GM19463 (cell line): ENCODE measurements at regions not wholly inside any gene's neighbourhood (a gene's known extent, or its start where the extent isn't known, plus 50 kb on each side); places are given as distances from the start of the nearest gene placed in this dataset.
"Not testable (repeated sequence)": the region's sequence is repeated elsewhere in the genome, so short reads cannot be mapped to it uniquely, and the experiment has no call there.

Experiments
- ATAC-seq: cut with Tn5 transposase; IDR thresholded peaks from one replicate; pipeline ENCODE4 v1.9.1; 2021; ENCODE audit warnings: mild to moderate bottlenecking, moderate library complexity; ENCODE audit not compliant: unreplicated experiment

GRCh38 chr4:84231539-84232055 is 267.5 kb downstream of the NKX6-1 start:
- no peak for ATAC-seq

GRCh38 chr4:84224522-84224921 is 274.6 kb downstream of the NKX6-1 start:
- no peak for ATAC-seq

GRCh38 chr4:84221704-84222103 is 277.4 kb downstream of the NKX6-1 start:
- no peak for ATAC-seq

GRCh38 chr4:84220990-84221389 is 278.1 kb downstream of the NKX6-1 start:
- peak; percentile 82 for ATAC-seq

GRCh38 chr4:84219656-84220055 is 279.4 kb downstream of the NKX6-1 start:
- no peak for ATAC-seq

GRCh38 chr4:84218031-84218430 is 281.1 kb downstream of the NKX6-1 start:
- ATAC-seq, result no peak

- no peak for ATAC-seq
These were observed 283.9 kb downstream of the NKX6-1 start for GRCh38 chr4:84215217-84215616.

GRCh38 chr4:84206226-84206625 is 292.9 kb downstream of the NKX6-1 start:
- ATAC-seq, result not testable (repeated sequence)

GRCh38 chr4:84189144-84189543 is 309.9 kb downstream of the NKX6-1 start:
- ATAC-seq, result no peak

- no peak for ATAC-seq
These were observed 319.7 kb downstream of the NKX6-1 start for GRCh38 chr4:84179409-84179808.

GRCh38 chr4:84177831-84178542 is 321.1 kb downstream of the NKX6-1 start:
- ATAC-seq, result no peak

- no peak for ATAC-seq
These were observed 323.1 kb downstream of the NKX6-1 start for GRCh38 chr4:84176016-84176415.

- ATAC-seq, result no peak
These were observed 327.2 kb downstream of the NKX6-1 start for GRCh38 chr4:84171871-84172270.

GRCh38 chr4:84167564-84167963 is 331.5 kb downstream of the NKX6-1 start:
- ATAC-seq, result no peak

- ATAC-seq, result no peak
These were observed 332.0 kb downstream of the NKX6-1 start for GRCh38 chr4:84167093-84167492.

- ATAC-seq, result no peak
These were observed 332.6 kb downstream of the NKX6-1 start for GRCh38 chr4:84166486-84166885.

- ATAC-seq, result no peak
These were observed 334.9 kb downstream of the NKX6-1 start for GRCh38 chr4:84164201-84164600.

- ATAC-seq, result peak; percentile 80
These were observed 339.3 kb downstream of the NKX6-1 start for GRCh38 chr4:84159762-84160161.

GRCh38 chr4:84158670-84159069 is 340.4 kb downstream of the NKX6-1 start:
- ATAC-seq, result no peak

GRCh38 chr4:84151574-84151973 is 347.5 kb downstream of the NKX6-1 start:
- ATAC-seq, result no peak

GRCh38 chr4:84150177-84150576 is 348.9 kb downstream of the NKX6-1 start:
- no peak for ATAC-seq

- no peak for ATAC-seq
These were observed 351.3 kb downstream of the NKX6-1 start for GRCh38 chr4:84147831-84148230.
